ENCODE measurements at regions not wholly inside any gene's neighbourhood (a gene's known extent, or its start where the extent isn't known, plus 50 kb on each side); places are given as distances from the start of the nearest gene placed in this dataset.

DNA sequence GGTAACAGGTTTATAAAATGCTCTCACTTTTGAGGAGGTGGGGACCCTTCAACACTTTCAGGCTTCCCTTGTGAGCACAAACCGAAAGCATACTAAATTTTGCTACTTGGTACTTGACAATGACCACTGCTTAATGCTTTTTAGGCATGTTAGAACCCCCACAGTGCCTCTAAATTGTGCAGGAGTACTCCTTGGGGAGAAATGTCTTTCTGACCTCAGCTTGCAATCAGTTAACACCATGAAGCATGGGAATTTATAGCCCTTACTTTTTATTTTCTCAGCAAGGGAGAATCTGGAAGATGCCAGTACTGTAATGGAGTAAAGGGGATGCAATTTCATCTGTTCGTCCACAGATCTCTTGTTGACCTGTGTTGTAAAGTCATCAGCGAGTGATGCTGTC lies 308.9 kb upstream of the TBC1D5 start:
- Histone ChIP-seq H3K9ac (ENCODE audit: low read depth, low read length) (no peak overlapping the region), H3K4me1 (ENCODE audit: control insufficient read depth, insufficient read depth, low read length) (no peaks in the 10 kb centered on the region), H3K4me2 (ENCODE audit: low read length) (no peak overlapping the region), H3K36me3 (ENCODE audit: insufficient read depth, low read length) (no peaks in the 10 kb centered on the region), H3K27me3 (ENCODE audit: control insufficient read depth, insufficient read depth, low read length) (no peaks in the 10 kb centered on the region), H3K9me3 (replicated peaks; ENCODE audit: low read length) (no peaks in the 10 kb centered on the region), H3K4me3 (ENCODE audit: low read length) (no peak overlapping the region)

- H3K4me1 ChIP-seq (ENCODE audit: control insufficient read depth, insufficient read depth, low read length) = no peaks in the 10 kb centered on the region
- H3K4me3 ChIP-seq (ENCODE audit: low read length) = no peak overlapping the region
- no peaks in the 10 kb centered on the region for H3K36me3 ChIP-seq (ENCODE audit: insufficient read depth, low read length)
- H3K4me2 ChIP-seq (ENCODE audit: low read length) = no peak overlapping the region
- H3K9me3 ChIP-seq (replicated peaks; ENCODE audit: low read length) = no peaks in the 10 kb centered on the region
- no peak overlapping the region for H3K9ac ChIP-seq (ENCODE audit: low read depth, low read length)
- no peaks in the 10 kb centered on the region for H3K27me3 ChIP-seq (ENCODE audit: control insufficient read depth, insufficient read depth, low read length)
Measured at GRCh38 chr3:18049096-18049495, 306.7 kb upstream of the TBC1D5 start.

GRCh38 chr3:18047052-18047451 lies 304.6 kb upstream of the TBC1D5 start:
- Histone ChIP-seq H3K27me3 (ENCODE audit: control insufficient read depth, insufficient read depth, low read length) (no peaks in the 10 kb centered on the region), H3K36me3 (ENCODE audit: insufficient read depth, low read length) (no peaks in the 10 kb centered on the region), H3K9ac (ENCODE audit: low read depth, low read length) (no peak overlapping the region), H3K4me1 (ENCODE audit: control insufficient read depth, insufficient read depth, low read length) (no peaks in the 10 kb centered on the region), H3K4me3 (ENCODE audit: low read length) (no peak overlapping the region), H3K4me2 (ENCODE audit: low read length) (no peak overlapping the region), H3K9me3 (replicated peaks; ENCODE audit: low read length) (no peaks in the 10 kb centered on the region)

- Histone ChIP-seq H3K9me3 (replicated peaks; ENCODE audit: low read length) (no peaks in the 10 kb centered on the region), H3K36me3 (ENCODE audit: insufficient read depth, low read length) (no peaks in the 10 kb centered on the region), H3K27me3 (ENCODE audit: control insufficient read depth, insufficient read depth, low read length) (no peaks in the 10 kb centered on the region), H3K4me2 (ENCODE audit: low read length) (no peak overlapping the region), H3K9ac (ENCODE audit: low read depth, low read length) (no peak overlapping the region), H3K4me1 (ENCODE audit: control insufficient read depth, insufficient read depth, low read length) (no peaks in the 10 kb centered on the region), H3K4me3 (ENCODE audit: low read length) (no peak overlapping the region)
Measured at GRCh38 chr3:18046131-18046915, 303.9 kb upstream of the TBC1D5 start.

DNA sequence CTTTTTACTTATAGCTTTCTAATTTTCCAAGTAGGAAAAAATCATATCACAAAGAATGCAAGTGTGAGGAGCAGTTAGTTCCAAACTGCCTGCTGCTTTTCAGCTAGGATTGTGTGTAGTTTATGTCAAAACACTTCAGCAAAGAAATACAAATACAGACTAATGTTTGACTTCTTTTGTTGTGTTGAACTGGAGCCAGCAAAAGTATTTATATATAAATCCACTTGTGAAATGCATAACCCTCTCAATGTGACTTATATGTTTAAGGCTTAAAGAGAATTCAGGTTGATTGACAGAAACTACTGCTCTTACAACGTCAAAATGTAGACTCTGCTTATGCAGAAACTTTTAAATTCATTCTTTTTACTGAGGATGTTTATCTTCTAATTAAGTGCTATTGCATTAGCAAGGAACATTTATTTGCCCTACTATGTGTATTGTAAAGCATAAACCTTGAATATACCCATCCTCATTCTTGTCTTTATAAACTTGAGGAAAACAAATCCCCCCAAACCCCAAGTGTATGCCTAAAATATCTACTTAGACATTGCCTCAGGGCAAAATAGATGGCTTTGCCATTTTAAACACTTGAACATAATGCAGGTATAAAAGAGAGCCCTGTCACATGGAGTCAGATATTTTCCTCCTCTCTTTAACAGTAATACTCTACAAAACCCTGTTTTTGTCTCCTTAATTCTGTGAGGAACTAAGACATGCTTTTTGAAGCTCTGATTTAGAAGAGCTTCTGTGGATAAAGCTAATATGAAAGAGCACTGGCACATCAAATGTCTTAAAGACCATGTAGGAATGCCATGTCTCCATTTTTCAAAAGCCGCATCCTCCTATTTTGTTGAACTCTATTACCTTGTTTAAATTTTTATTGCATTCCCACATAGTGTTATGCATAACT lies 302.8 kb upstream of the TBC1D5 start:
- Histone ChIP-seq H3K9me3 (replicated peaks; ENCODE audit: low read length) (no peaks in the 10 kb centered on the region), H3K4me1 (ENCODE audit: control insufficient read depth, insufficient read depth, low read length) (no peaks in the 10 kb centered on the region), H3K36me3 (ENCODE audit: insufficient read depth, low read length) (no peaks in the 10 kb centered on the region), H3K4me2 (ENCODE audit: low read length) (no peak overlapping the region), H3K9ac (ENCODE audit: low read depth, low read length) (no peak overlapping the region), H3K4me3 (ENCODE audit: low read length) (no peak overlapping the region), H3K27me3 (ENCODE audit: control insufficient read depth, insufficient read depth, low read length) (no peaks in the 10 kb centered on the region)

- H3K27me3 ChIP-seq (ENCODE audit: control insufficient read depth, insufficient read depth, low read length) = no peaks in the 10 kb centered on the region
- no peaks in the 10 kb centered on the region for H3K36me3 ChIP-seq (ENCODE audit: insufficient read depth, low read length)
- no peak overlapping the region for H3K4me2 ChIP-seq (ENCODE audit: low read length)
- no peak overlapping the region for H3K9ac ChIP-seq (ENCODE audit: low read depth, low read length)
- no peak overlapping the region for H3K4me3 ChIP-seq (ENCODE audit: low read length)
- no peaks in the 10 kb centered on the region for H3K4me1 ChIP-seq (ENCODE audit: control insufficient read depth, insufficient read depth, low read length)
- no peaks in the 10 kb centered on the region for H3K9me3 ChIP-seq (replicated peaks; ENCODE audit: low read length)
Measured at GRCh38 chr3:18044191-18044590, 301.8 kb upstream of the TBC1D5 start.

- no peak overlapping the region for H3K4me2 ChIP-seq (ENCODE audit: low read length)
- H3K9ac ChIP-seq (ENCODE audit: low read depth, low read length) = no peak overlapping the region
- H3K36me3 ChIP-seq (ENCODE audit: insufficient read depth, low read length) = no peaks in the 10 kb centered on the region
- no peaks in the 10 kb centered on the region for H3K4me1 ChIP-seq (ENCODE audit: control insufficient read depth, insufficient read depth, low read length)
- no peaks in the 10 kb centered on the region for H3K27me3 ChIP-seq (ENCODE audit: control insufficient read depth, insufficient read depth, low read length)
- H3K9me3 ChIP-seq (replicated peaks; ENCODE audit: low read length) = no peaks in the 10 kb centered on the region
- no peak overlapping the region for H3K4me3 ChIP-seq (ENCODE audit: low read length)
Measured at GRCh38 chr3:18036450-18036815, 294.0 kb upstream of the TBC1D5 start.

DNA sequence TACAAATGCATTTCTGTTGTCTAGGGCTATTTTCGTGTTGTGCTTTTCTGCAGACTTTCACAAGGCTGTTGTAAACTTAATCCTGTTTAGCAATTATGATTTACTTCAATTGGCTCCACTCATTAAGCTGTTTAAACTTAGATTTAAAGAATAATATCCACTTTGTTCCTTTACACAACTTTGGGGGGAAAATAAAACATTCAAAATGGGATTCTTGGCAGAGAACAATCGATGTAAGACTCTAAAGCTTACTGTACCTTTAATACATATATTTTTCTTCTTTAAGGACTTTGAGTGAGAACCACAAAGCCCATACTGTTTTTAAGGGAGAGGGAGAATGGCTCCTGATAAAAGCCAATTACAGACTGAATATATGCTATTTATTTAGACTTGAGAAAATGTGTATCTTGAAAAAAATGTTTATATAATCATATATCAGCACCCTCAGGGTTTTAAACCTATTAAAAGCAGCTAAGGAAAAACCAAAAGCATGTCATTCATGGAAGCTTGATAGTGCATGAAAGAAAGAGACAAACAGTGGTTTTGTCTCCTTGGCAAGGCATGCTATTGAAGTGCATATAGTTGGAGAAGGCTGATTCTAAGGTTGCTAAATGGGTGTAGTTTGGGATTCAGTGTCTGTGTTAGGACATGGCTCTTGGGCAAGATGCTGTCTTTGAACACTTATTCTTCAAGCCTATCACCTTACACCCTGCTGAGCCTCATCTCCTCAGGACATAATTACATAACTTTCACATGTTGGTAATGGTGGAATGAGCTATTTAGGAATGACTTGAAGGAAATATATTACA lies 293.4 kb upstream of the TBC1D5 start:
- H3K9me3 ChIP-seq (replicated peaks; ENCODE audit: low read length) = no peaks in the 10 kb centered on the region
- no peaks in the 10 kb centered on the region for H3K27me3 ChIP-seq (ENCODE audit: control insufficient read depth, insufficient read depth, low read length)
- no peak overlapping the region for H3K4me2 ChIP-seq (ENCODE audit: low read length)
- no peaks in the 10 kb centered on the region for H3K36me3 ChIP-seq (ENCODE audit: insufficient read depth, low read length)
- no peak overlapping the region for H3K9ac ChIP-seq (ENCODE audit: low read depth, low read length)
- H3K4me3 ChIP-seq (ENCODE audit: low read length) = no peak overlapping the region
- H3K4me1 ChIP-seq (ENCODE audit: control insufficient read depth, insufficient read depth, low read length) = no peaks in the 10 kb centered on the region

- H3K36me3 ChIP-seq (ENCODE audit: insufficient read depth, low read length) = no peaks in the 10 kb centered on the region
- H3K27me3 ChIP-seq (ENCODE audit: control insufficient read depth, insufficient read depth, low read length) = no peaks in the 10 kb centered on the region
- no peaks in the 10 kb centered on the region for H3K9me3 ChIP-seq (replicated peaks; ENCODE audit: low read length)
- no peak overlapping the region for H3K9ac ChIP-seq (ENCODE audit: low read depth, low read length)
- no peak overlapping the region for H3K4me2 ChIP-seq (ENCODE audit: low read length)
- H3K4me3 ChIP-seq (ENCODE audit: low read length) = no peak overlapping the region
- no peaks in the 10 kb centered on the region for H3K4me1 ChIP-seq (ENCODE audit: control insufficient read depth, insufficient read depth, low read length)
Measured at GRCh38 chr3:18033581-18034108, 291.2 kb upstream of the TBC1D5 start.

- H3K36me3 ChIP-seq (ENCODE audit: insufficient read depth, low read length) = no peaks in the 10 kb centered on the region
- H3K4me3 ChIP-seq (ENCODE audit: low read length) = no peak overlapping the region
- no peak overlapping the region for H3K4me2 ChIP-seq (ENCODE audit: low read length)
- H3K9ac ChIP-seq (ENCODE audit: low read depth, low read length) = no peak overlapping the region
- H3K27me3 ChIP-seq (ENCODE audit: control insufficient read depth, insufficient read depth, low read length) = no peaks in the 10 kb centered on the region
- H3K4me1 ChIP-seq (ENCODE audit: control insufficient read depth, insufficient read depth, low read length) = no peaks in the 10 kb centered on the region
- H3K9me3 ChIP-seq (replicated peaks; ENCODE audit: low read length) = no peaks in the 10 kb centered on the region
Measured at GRCh38 chr3:18030371-18030870, 288.0 kb upstream of the TBC1D5 start.
